K562 (cell line): ENCODE measurements at regions not wholly inside any gene's neighbourhood (a gene's known extent, or its start where the extent isn't known, plus 50 kb on each side); places are given as distances from the start of the nearest gene placed in this dataset.

Source experiments
- ATAC-seq: fragments of 200-7000 bp; cut with Tn5 transposase; 3 replicates; pipeline ENCODE4 v1.9.1; 2020; ENCODE audit warnings: moderate library complexity
- BruUV-seq: library from RNA; stranded (reverse); fragments of 400-500 nt; replicated peaks from 2 replicates; lab custom pipeline; 2021; lab: Mats Ljungman, UMichigan
- CTCF ChIA-PET: fragments of 300-600 bp; formaldehyde crosslinking; extraction: SDS; loops from one replicate; lab custom pipeline; 2021; ENCODE audit warnings: low intra/inter-chr PET ratio; lab: Yijun Ruan, JAX
- POLR2A ChIA-PET: fragments of 300-600, 350-650 bp; sonication (Branson Sonifier 250); formaldehyde crosslinking; extraction: SDS; loops from one replicate; lab custom pipeline; 2021; ENCODE audit warnings: antibody characterized with exemption, inconsistent platforms; lab: Yijun Ruan, JAX
- DNase-seq, 4 experiments: peaks; one replicate each; pipeline versions ENCODE4 v3.0.0 to v3.0.0-alpha.2; 2011 to 2018; ENCODE audit warnings: low spot score in 3 of 4, mixed read lengths in 3 of 4; ENCODE audit errors: extremely low read depth in 1 of 4
- FAIRE-seq: peaks from 2 replicates; lab custom pipeline; 2011; peaks lifted over from hg19 to GRCh38; lab: Jason Lieb, UNC
- H2AFZ ChIP-seq: 2 replicates; pipeline ENCODE4 v1.6.0; 2011; ENCODE audit warnings: low read depth, low read length, control low read depth, inconsistent platforms
- H3K27ac ChIP-seq: fragments of 200-600 bp; 3 replicates; pipeline ENCODE4 v1.8.0; 2011; ENCODE audit warnings: low read depth, mild to moderate bottlenecking, control low read depth, inconsistent platforms, low read length, moderate library complexity, mixed read lengths; ENCODE audit errors: extremely low read depth
- H3K27me3 ChIP-seq, 2 experiments: fragments of 300-600 bp in 1 of 2; 2 replicates in 1 of 2; 3 replicates in 1 of 2; pipeline versions ENCODE4 v1.6.0 to v1.8.0; 2011; ENCODE audit warnings: inconsistent platforms in 2 of 2, low read length in 2 of 2, mild to moderate bottlenecking in 1 of 2, mixed read lengths in 1 of 2, moderate library complexity in 1 of 2; ENCODE audit not compliant: control insufficient read depth in 2 of 2, insufficient read depth in 2 of 2
- H3K36me3 ChIP-seq: fragments of 300-600 bp; 3 replicates; pipeline ENCODE4 v1.8.0; 2011; ENCODE audit warnings: mild to moderate bottlenecking, low read length, inconsistent platforms; ENCODE audit not compliant: control insufficient read depth, insufficient read depth
- H3K4me1 ChIP-seq, 2 experiments: fragments of 200-600 bp in 1 of 2; replicated peaks in 1 of 2; 2 replicates in 1 of 2; 3 replicates in 1 of 2; pipeline versions ENCODE4 v1.5.1 to v1.8.0; 2011; ENCODE audit warnings: inconsistent platforms in 2 of 2, low read length in 2 of 2, mild to moderate bottlenecking in 1 of 2, mixed read lengths in 1 of 2, moderate library complexity in 1 of 2; ENCODE audit not compliant: control insufficient read depth in 2 of 2, insufficient read depth in 2 of 2
- H3K4me2 ChIP-seq: 2 replicates; pipeline ENCODE4 v1.6.1; 2011; ENCODE audit warnings: low read length, control low read depth, inconsistent platforms, mixed read lengths; ENCODE audit not compliant: insufficient read depth
- H3K4me3 ChIP-seq: fragments of 200-600 bp; sonication (generic), shearing (Covaris generic); 2 replicates; pipeline ENCODE4 v1.5.1; 2016; ENCODE audit warnings: control low read depth, inconsistent platforms
- H3K79me2 ChIP-seq: fragments of 200-600 bp; 3 replicates; pipeline ENCODE4 v1.8.0; 2011; ENCODE audit warnings: low read length, inconsistent platforms; ENCODE audit not compliant: control insufficient read depth, insufficient read depth
- H3K9ac ChIP-seq, 2 experiments: 2 replicates each; pipeline versions ENCODE4 v1.6.0 to v1.6.1; 2011; ENCODE audit warnings: low read depth in 2 of 2, low read length in 2 of 2, control low read depth in 1 of 2, inconsistent platforms in 1 of 2, mild to moderate bottlenecking in 1 of 2, mixed read lengths in 1 of 2; ENCODE audit not compliant: insufficient read depth in 1 of 2
- H3K9me1 ChIP-seq: one replicate; pipeline ENCODE4 v1.6.0; 2011; ENCODE audit warnings: inconsistent platforms, mild to moderate bottlenecking, low read length, moderate library complexity; ENCODE audit not compliant: control insufficient read depth, insufficient read depth
- H3K9me3 ChIP-seq: replicated peaks from 2 replicates; pipeline ENCODE4 v1.5.1; 2011; ENCODE audit warnings: low read depth, low read length, inconsistent platforms; ENCODE audit not compliant: control insufficient read depth, insufficient read depth
- H4K20me1 ChIP-seq: replicated peaks from 2 replicates; pipeline ENCODE4 v1.6.1; 2011; ENCODE audit warnings: low read length, inconsistent platforms, mixed read lengths; ENCODE audit not compliant: control insufficient read depth, insufficient read depth
- FOXJ3 ChIP-seq: sonication (generic); formaldehyde crosslinking; IDR thresholded peaks from 2 replicates; pipeline ENCODE4 v1.4.0; 2020; ENCODE audit warnings: mild to moderate bottlenecking, missing genetic modification reagents
- SMAD2 ChIP-seq: fragments of 150-350 bp; IDR thresholded peaks from 2 replicates; pipeline ENCODE4 v1.6.1; 2014; ENCODE audit warnings: low read depth, mild to moderate bottlenecking, low read length
- TSC22D4 ChIP-seq: fragments of 450-650 bp; IDR thresholded peaks from 2 replicates; pipeline ENCODE4 v1.6.1; 2016; ENCODE audit warnings: missing genetic modification characterization, missing biosample characterization, control low read depth
- U2AF1 ChIP-seq: fragments of 200-400 bp; formaldehyde crosslinking; optimal IDR thresholded peaks from 2 replicates; pipeline ENCODE3; 2017; ENCODE audit warnings: mild to moderate bottlenecking, low read depth, low read length, moderate library complexity
- WGBS: fragments of 100-300 bp; shearing (Covaris generic); methylation state at CpG from one replicate; pipeline ENCODE4 v1.1.6; 2016; ENCODE audit warnings: low coverage, mixed read lengths; ENCODE audit not compliant: insufficient coverage; ENCODE audit errors: missing lambda C conversion rate; 5-methylcytosine and 5-hydroxymethylcytosine counted together
- in situ Hi-C: fragments of 300-500 bp; cut with MboI; formaldehyde crosslinking; loops from 4 replicates; pipeline ENCODE4 v1.15.0; 2018; ENCODE audit warnings: inconsistent platforms, mixed read lengths
- intact Hi-C: fragments of 100-400 bp; cut with micrococcal nuclease; formaldehyde crosslinking; loops from 2 replicates; pipeline ENCODE4 v1.14.2; 2022
- TF ChIP-seq, protein P1 (sequence below): IDR thresholded peaks from 2 replicates; pipeline ENCODE4 v1.6.1; 2016; ENCODE audit warnings: missing genetic modification characterization, missing compliant biosample characterization

DNA sequence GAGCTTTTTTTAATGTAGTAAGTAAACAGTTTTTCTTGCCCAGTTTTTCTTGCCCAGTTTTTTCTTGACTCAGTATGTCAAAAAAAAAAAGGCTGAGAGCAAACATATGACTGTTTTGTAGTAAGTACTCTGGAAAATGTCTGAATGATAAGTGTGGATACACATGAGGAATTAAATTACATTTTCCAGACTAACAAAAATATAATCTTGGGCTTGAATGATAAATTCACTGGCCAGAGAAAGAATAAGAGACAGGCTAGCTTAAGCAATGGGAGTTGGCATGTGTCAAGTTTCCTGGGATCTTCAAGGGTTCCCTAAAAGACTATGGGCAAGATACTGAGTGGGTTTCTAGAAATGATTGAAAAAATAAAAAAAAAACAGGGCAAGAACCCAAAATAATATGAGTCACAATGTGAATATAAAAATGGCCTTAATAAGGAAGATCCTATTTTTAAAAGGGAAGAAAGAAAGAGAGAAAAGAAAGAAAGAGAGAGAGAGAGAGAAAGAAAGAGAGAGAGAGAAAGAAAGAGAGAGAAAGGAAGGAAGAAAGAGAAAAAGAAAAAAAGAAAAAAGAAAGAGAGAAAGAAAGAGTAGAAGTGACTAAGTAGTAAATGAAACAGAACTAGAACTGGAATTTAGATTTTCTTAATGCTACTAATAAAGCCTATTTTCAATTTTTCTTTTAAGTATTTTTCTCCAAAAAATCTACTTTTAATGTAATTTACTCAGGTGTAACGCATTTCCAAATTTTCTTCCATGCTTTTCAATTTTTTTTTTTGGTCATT lies 60.2 kb downstream of the TFPI2 start:
- in situ Hi-C loops (no loop called here), intact Hi-C loops (no loop called here)
- BruUV-seq: no TSS peak
- Histone ChIP-seq H2AFZ (no peak overlapping the region), H3K27ac (no peak overlapping the region), H3K36me3 (no peaks in the 10 kb centered on the region), H3K4me1 (no peaks in the 10 kb centered on the region), H3K4me3 (no peak overlapping the region), H3K4me2 (no peak overlapping the region), H4K20me1 (no peaks in the 10 kb centered on the region), H3K9me3 (no peaks in the 10 kb centered on the region), H3K79me2 (no peaks in the 10 kb centered on the region), H3K9me1 (no peaks in the 10 kb centered on the region), H3K27me3 (no peaks in the 10 kb centered on the region; a peak in 1 of 5 replicates), H3K9ac (no peak overlapping the region)
- no peak for FAIRE-seq
- 0% methylated on average over 1 of the region's 1 CpG for WGBS
- TF ChIP-seq SMAD2 (no peak), U2AF1 (peak; percentile 65), TSC22D4 (tag) (no peak), FOXJ3 (CRISPR knock-in tag) (no peak)
- TF ChIP-seq, protein P1, sequence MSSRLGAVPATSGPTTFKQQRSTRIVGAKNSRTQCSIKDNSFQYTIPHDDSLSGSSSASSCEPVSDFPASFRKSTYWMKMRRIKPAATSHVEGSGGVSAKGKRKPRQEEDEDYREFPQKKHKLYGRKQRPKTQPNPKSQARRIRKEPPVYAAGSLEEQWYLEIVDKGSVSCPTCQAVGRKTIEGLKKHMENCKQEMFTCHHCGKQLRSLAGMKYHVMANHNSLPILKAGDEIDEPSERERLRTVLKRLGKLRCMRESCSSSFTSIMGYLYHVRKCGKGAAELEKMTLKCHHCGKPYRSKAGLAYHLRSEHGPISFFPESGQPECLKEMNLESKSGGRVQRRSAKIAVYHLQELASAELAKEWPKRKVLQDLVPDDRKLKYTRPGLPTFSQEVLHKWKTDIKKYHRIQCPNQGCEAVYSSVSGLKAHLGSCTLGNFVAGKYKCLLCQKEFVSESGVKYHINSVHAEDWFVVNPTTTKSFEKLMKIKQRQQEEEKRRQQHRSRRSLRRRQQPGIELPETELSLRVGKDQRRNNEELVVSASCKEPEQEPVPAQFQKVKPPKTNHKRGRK (tag): peak; percentile 66
- CTCF ChIA-PET: no interaction called here
- no peak for ATAC-seq
- POLR2A ChIA-PET: no interaction called here
- no peak for DNase-seq
